IMR-90 (cell line): ENCODE measurements at regions not wholly inside any gene's neighbourhood (a gene's known extent, or its start where the extent isn't known, plus 50 kb on each side); places are given as distances from the start of the nearest gene placed in this dataset.

Experiments
- ATAC-seq: fragments of 200-7000 bp; cut with Tn5 transposase; 2 replicates; pipeline ENCODE4 v1.9.1; 2020; ENCODE audit warnings: low read depth, mild to moderate bottlenecking, moderate library complexity
- BruUV-seq: library from RNA; stranded (reverse); fragments of 400-500 nt; replicated peaks from 2 replicates; lab custom pipeline; 2021; lab: Mats Ljungman, UMichigan
- CTCF ChIA-PET: fragments of 300-600 bp; formaldehyde crosslinking; extraction: SDS; loops from one replicate; lab custom pipeline; 2021; ENCODE audit warnings: antibody characterized with exemption; lab: Yijun Ruan, JAX
- POLR2A ChIA-PET: fragments of 300-600 bp; sonication (Branson Sonifier 250); formaldehyde crosslinking; loops from one replicate; lab custom pipeline; 2022; ENCODE audit warnings: antibody characterized with exemption; ENCODE audit not compliant: unreplicated experiment; lab: Charles Lee
- DNase-seq: peaks from one replicate; pipeline ENCODE4 v3.0.0; 2013
- H2AFZ ChIP-seq: replicated peaks from 2 replicates; pipeline ENCODE3; 2013; ENCODE audit warnings: low read length, mild to moderate bottlenecking; ENCODE audit not compliant: poor library complexity
- H2AK5ac ChIP-seq: 2 replicates; pipeline ENCODE4 v1.6.1; 2013; ENCODE audit warnings: low read depth, low read length, inconsistent platforms
- H2AK9ac ChIP-seq: replicated peaks from 2 replicates; pipeline ENCODE3; 2013; ENCODE audit warnings: mild to moderate bottlenecking, low read depth, low read length, moderate library complexity; ENCODE audit not compliant: poor library complexity
- H2BK120ac ChIP-seq: 2 replicates; pipeline ENCODE4 v1.6.1; 2013; ENCODE audit warnings: low read depth, low read length, inconsistent platforms
- H2BK15ac ChIP-seq: 3 replicates; pipeline ENCODE4 v1.6.1; 2013; ENCODE audit warnings: low read depth, low read length, inconsistent platforms
- H2BK20ac ChIP-seq: 2 replicates; pipeline ENCODE4 v1.6.1; 2013; ENCODE audit warnings: low read depth, mild to moderate bottlenecking, inconsistent platforms, low read length, moderate library complexity
- H2BK5ac ChIP-seq: 2 replicates; pipeline ENCODE4 v1.6.1; 2013; ENCODE audit warnings: mild to moderate bottlenecking, low read depth, low read length, inconsistent platforms; ENCODE audit not compliant: poor library complexity, severe bottlenecking
- H3K14ac ChIP-seq: replicated peaks from 2 replicates; pipeline ENCODE4 v1.6.1; 2013; ENCODE audit warnings: low read depth, low read length, inconsistent platforms
- H3K18ac ChIP-seq: 2 replicates; pipeline ENCODE4 v1.6.1; 2013; ENCODE audit warnings: low read depth, low read length, control low read depth
- H3K23ac ChIP-seq: 2 replicates; pipeline ENCODE4 v1.6.1; 2013; ENCODE audit warnings: low read depth, low read length, inconsistent platforms
- H3K27ac ChIP-seq: 2 replicates; pipeline ENCODE4 v1.5.1; 2013; ENCODE audit warnings: mild to moderate bottlenecking, control low read depth, low read length; ENCODE audit not compliant: insufficient read depth
- H3K27me3 ChIP-seq: 2 replicates; pipeline ENCODE4 v1.6.1; 2013; ENCODE audit warnings: low read length; ENCODE audit not compliant: control insufficient read depth, insufficient read depth
- H3K36me3 ChIP-seq: 2 replicates; pipeline ENCODE4 v1.6.1; 2013; ENCODE audit warnings: low read length, mixed read lengths; ENCODE audit not compliant: control insufficient read depth, insufficient read depth
- H3K4ac ChIP-seq: 2 replicates; pipeline ENCODE4 v1.6.1; 2013; ENCODE audit warnings: low read depth, low read length, inconsistent platforms
- H3K4me1 ChIP-seq: 2 replicates; pipeline ENCODE4 v1.6.1; 2013; ENCODE audit warnings: low read length, mixed read lengths; ENCODE audit not compliant: control insufficient read depth, insufficient read depth
- H3K4me2 ChIP-seq: 2 replicates; pipeline ENCODE4 v1.6.1; 2013; ENCODE audit warnings: low read depth, mild to moderate bottlenecking, control low read depth, low read length, moderate library complexity
- H3K4me3 ChIP-seq: 2 replicates; pipeline ENCODE4 v1.5.1; 2013; ENCODE audit warnings: low read depth, mild to moderate bottlenecking, control low read depth, low read length, moderate library complexity; ENCODE audit not compliant: insufficient read depth
- H3K56ac ChIP-seq: 2 replicates; pipeline ENCODE4 v1.6.1; 2013; ENCODE audit warnings: low read length, inconsistent platforms; ENCODE audit not compliant: insufficient read depth; ENCODE audit errors: extremely low read depth
- H3K79me1 ChIP-seq, 2 experiments: 2 replicates each; pipeline ENCODE4 v1.6.1; 2013; ENCODE audit warnings: low read length in 2 of 2, inconsistent platforms in 1 of 2, low read depth in 1 of 2
- H3K9ac ChIP-seq: 2 replicates; pipeline ENCODE4 v1.6.1; 2013; ENCODE audit warnings: low read depth, low read length, control low read depth
- H3K9me1 ChIP-seq: 2 replicates; pipeline ENCODE4 v1.6.1; 2013; ENCODE audit warnings: low read length, inconsistent platforms; ENCODE audit not compliant: insufficient read depth
- H3K9me3 ChIP-seq: 2 replicates; pipeline ENCODE4 v1.6.1; 2013; ENCODE audit warnings: low read length; ENCODE audit not compliant: control insufficient read depth, insufficient read depth
- H4K20me1 ChIP-seq: 2 replicates; pipeline ENCODE4 v1.6.1; 2013; ENCODE audit warnings: low read length, inconsistent platforms; ENCODE audit not compliant: insufficient read depth
- H4K5ac ChIP-seq: 2 replicates; pipeline ENCODE4 v1.6.1; 2013; ENCODE audit warnings: mild to moderate bottlenecking, low read depth, low read length, control low read depth
- H4K8ac ChIP-seq, 2 experiments: 2 replicates each; pipeline ENCODE4 v1.6.1; 2013; ENCODE audit warnings: low read depth in 2 of 2, low read length in 2 of 2, control low read depth in 1 of 2, inconsistent platforms in 1 of 2
- H4K91ac ChIP-seq: 2 replicates; pipeline ENCODE4 v1.6.1; 2013; ENCODE audit warnings: low read depth, low read length, inconsistent platforms; ENCODE audit not compliant: insufficient read depth
- BHLHE40 ChIP-seq: fragments of 150-350 bp; IDR thresholded peaks from 2 replicates; pipeline ENCODE4 v1.6.1; 2016; ENCODE audit warnings: mild to moderate bottlenecking, low read depth, low read length
- CEBPB ChIP-seq: IDR thresholded peaks from 2 replicates; pipeline ENCODE4 v1.6.1; 2012; ENCODE audit warnings: low read depth, low read length, improper control_type of control experiment
- CHD1 ChIP-seq: IDR thresholded peaks from 2 replicates; pipeline ENCODE4 v1.6.1; 2012; ENCODE audit warnings: low read depth, low read length, improper control_type of control experiment
- ELK1 ChIP-seq: fragments of 150-350 bp; IDR thresholded peaks from 2 replicates; pipeline ENCODE4 v1.6.1; 2016; ENCODE audit warnings: low read depth, mild to moderate bottlenecking, low read length, moderate library complexity, borderline replicate concordance
- FOS ChIP-seq: fragments of 150-350 bp; IDR thresholded peaks from 2 replicates; pipeline ENCODE4 v1.6.1; 2016; ENCODE audit warnings: low read depth, low read length
- MAFK ChIP-seq: IDR thresholded peaks from 2 replicates; pipeline ENCODE4 v1.6.1; 2012; ENCODE audit warnings: low read depth, low read length, improper control_type of control experiment
- MAZ ChIP-seq: IDR thresholded peaks from 2 replicates; pipeline ENCODE4 v1.6.1; 2012; ENCODE audit warnings: low read depth, mild to moderate bottlenecking, low read length, improper control_type of control experiment, moderate library complexity, borderline replicate concordance
- MXI1 ChIP-seq: IDR thresholded peaks from 2 replicates; pipeline ENCODE4 v1.6.1; 2012; ENCODE audit warnings: low read depth, mild to moderate bottlenecking, low read length, moderate library complexity, borderline replicate concordance
- NFE2L2 ChIP-seq: fragments of 150-350 bp; IDR thresholded peaks from 2 replicates; pipeline ENCODE4 v1.6.1; 2016; ENCODE audit warnings: low read depth, mild to moderate bottlenecking, low read length
- POLR2A ChIP-seq: IDR thresholded peaks from 2 replicates; pipeline ENCODE4 v1.6.1; 2012; ENCODE audit warnings: mild to moderate bottlenecking, low read depth, low read length
- RAD21 ChIP-seq: IDR thresholded peaks from 2 replicates; pipeline ENCODE4 v1.6.1; 2012; ENCODE audit warnings: low read length, improper control_type of control experiment
- RCOR1 ChIP-seq: IDR thresholded peaks from 2 replicates; pipeline ENCODE4 v1.6.1; 2012; ENCODE audit warnings: mild to moderate bottlenecking, low read length, improper control_type of control experiment; ENCODE audit not compliant: insufficient replicate concordance
- RFX5 ChIP-seq: IDR thresholded peaks from 2 replicates; pipeline ENCODE4 v1.8.0; 2012; ENCODE audit warnings: low read depth, mild to moderate bottlenecking, low read length, moderate library complexity
- SMC3 ChIP-seq: fragments of 150-350 bp; IDR thresholded peaks from 2 replicates; pipeline ENCODE4 v1.6.1; 2016; ENCODE audit warnings: low read depth, mild to moderate bottlenecking, antibody characterized with exemption, low read length, moderate library complexity
- USF2 ChIP-seq: fragments of 150-350 bp; IDR thresholded peaks from 2 replicates; pipeline ENCODE4 v1.6.1; 2017; ENCODE audit warnings: mild to moderate bottlenecking, antibody characterized with exemption, low read length, low read depth
- WGBS, 2 experiments: methylation state at CpG; one replicate each; pipeline versions ENCODE4 v1.1.5 to v1.1.7; 2013; ENCODE audit warnings: missing lambda C conversion rate in 2 of 2; ENCODE audit not compliant: insufficient read length in 1 of 2; ENCODE audit errors: extremely low coverage in 2 of 2; 5-methylcytosine and 5-hydroxymethylcytosine counted together
- dilution Hi-C: fragments of 300-500 bp; cut with HindIII; formaldehyde crosslinking; loops from one replicate; pipeline ENCODE4 v1.14.3; 2018; ENCODE audit warnings: low sequenced_read_pairs; ENCODE audit not compliant: unreplicated experiment
- in situ Hi-C: fragments of 300-500 bp; cut with MboI; formaldehyde crosslinking; loops from 3 replicates; pipeline ENCODE4 v1.14.3; 2019; ENCODE audit warnings: low sequenced_read_pairs, inconsistent platforms, mixed read lengths
- intact Hi-C: fragments of 100-400 bp; cut with micrococcal nuclease; formaldehyde crosslinking; loops from 2 replicates; pipeline ENCODE4 v1.10.0; 2022
- TF ChIP-seq, protein P1 (sequence below): conservative IDR thresholded peaks from 2 replicates; pipeline ENCODE4 v1.5.1; 2012; ENCODE audit warnings: mild to moderate bottlenecking, low read depth, low read length, improper control_type of control experiment

- no TSS peak for BruUV-seq
- no peak for ATAC-seq
- Histone ChIP-seq H3K79me1 (no peaks in the 10 kb centered on the region), H3K18ac (no peak overlapping the region), H3K14ac (no peak overlapping the region), H2AK9ac (no peak overlapping the region), H2AFZ (no peak overlapping the region), H4K5ac (no peak overlapping the region), H2AK5ac (no peak overlapping the region), H3K4me2 (no peak overlapping the region), H3K4me3 (no peak overlapping the region), H3K4me1 (no peaks in the 10 kb centered on the region), H3K36me3 (no peaks in the 10 kb centered on the region), H3K56ac (no peak overlapping the region), H4K20me1 (no peaks in the 10 kb centered on the region), H3K4ac (no peak overlapping the region), H2BK15ac (no peak overlapping the region), H2BK5ac (no peak overlapping the region), H3K9ac (no peak overlapping the region), H3K9me1 (no peaks in the 10 kb centered on the region), H3K23ac (no peak overlapping the region), H4K91ac (no peak overlapping the region), H2BK20ac (no peak overlapping the region), H2BK120ac (no peak overlapping the region), H3K27ac (no peak overlapping the region), H3K9me3 (no peaks in the 10 kb centered on the region), H3K27me3 (no peaks in the 10 kb centered on the region), H4K8ac (no peak overlapping the region)
- ChIA-PET POLR2A (no interaction called here), CTCF (no interaction called here)
- in situ Hi-C loops (no loop called here), dilution Hi-C loops (no loop called here), intact Hi-C loops (no loop called here)
- DNase-seq, result no peak
- no peak for TF ChIP-seq MXI1
- no peak for TF ChIP-seq BHLHE40
- TF ChIP-seq SMC3, result no peak
- no peak for TF ChIP-seq RCOR1
- no peak for TF ChIP-seq RAD21
- TF ChIP-seq USF2, result no peak
- no peak for TF ChIP-seq CHD1
- TF ChIP-seq, protein P1, sequence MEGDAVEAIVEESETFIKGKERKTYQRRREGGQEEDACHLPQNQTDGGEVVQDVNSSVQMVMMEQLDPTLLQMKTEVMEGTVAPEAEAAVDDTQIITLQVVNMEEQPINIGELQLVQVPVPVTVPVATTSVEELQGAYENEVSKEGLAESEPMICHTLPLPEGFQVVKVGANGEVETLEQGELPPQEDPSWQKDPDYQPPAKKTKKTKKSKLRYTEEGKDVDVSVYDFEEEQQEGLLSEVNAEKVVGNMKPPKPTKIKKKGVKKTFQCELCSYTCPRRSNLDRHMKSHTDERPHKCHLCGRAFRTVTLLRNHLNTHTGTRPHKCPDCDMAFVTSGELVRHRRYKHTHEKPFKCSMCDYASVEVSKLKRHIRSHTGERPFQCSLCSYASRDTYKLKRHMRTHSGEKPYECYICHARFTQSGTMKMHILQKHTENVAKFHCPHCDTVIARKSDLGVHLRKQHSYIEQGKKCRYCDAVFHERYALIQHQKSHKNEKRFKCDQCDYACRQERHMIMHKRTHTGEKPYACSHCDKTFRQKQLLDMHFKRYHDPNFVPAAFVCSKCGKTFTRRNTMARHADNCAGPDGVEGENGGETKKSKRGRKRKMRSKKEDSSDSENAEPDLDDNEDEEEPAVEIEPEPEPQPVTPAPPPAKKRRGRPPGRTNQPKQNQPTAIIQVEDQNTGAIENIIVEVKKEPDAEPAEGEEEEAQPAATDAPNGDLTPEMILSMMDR, result no peak
- no peak for TF ChIP-seq MAFK
- TF ChIP-seq POLR2A, result no peak
- no peak for TF ChIP-seq MAZ
- TF ChIP-seq RFX5, result no peak
- TF ChIP-seq FOS, result no peak
- no peak for TF ChIP-seq NFE2L2
- no peak for TF ChIP-seq CEBPB
- no peak for TF ChIP-seq ELK1
- WGBS, 2 experiments, result no CpG with 5 or more reads among the region's 1 CpG
Observed at GRCh38 chr6:77587963-77588362, 64.9 kb upstream of the MEI4 start.
